NCI-H460 (cell line): ENCODE measurements at regions not wholly inside any gene's neighbourhood (a gene's known extent, or its start where the extent isn't known, plus 50 kb on each side); places are given as distances from the start of the nearest gene placed in this dataset.

Experiments
- DNase-seq: peaks from one replicate; pipeline ENCODE4 v3.0.0-alpha.2; 2016; ENCODE audit warnings: low read depth; ENCODE audit errors: extremely low read depth

DNA sequence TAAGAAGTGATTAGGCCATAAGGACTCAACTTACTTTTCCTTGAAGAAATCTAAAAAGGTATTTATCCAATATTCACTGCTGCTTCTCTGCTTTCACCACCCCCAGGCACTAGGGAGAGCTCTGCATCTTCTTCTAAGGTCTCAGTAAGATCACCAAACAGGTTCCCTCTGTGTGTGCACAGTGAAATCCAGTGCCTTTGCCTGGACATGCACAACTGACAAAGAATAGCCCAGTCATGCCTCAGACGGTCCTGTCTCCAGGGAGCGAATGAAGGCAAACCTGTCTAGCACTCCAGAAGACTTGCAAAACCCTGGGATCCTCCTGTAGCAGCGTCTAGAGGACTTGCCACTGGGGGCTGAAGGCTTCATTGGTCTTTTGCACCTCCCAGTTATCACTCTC lies 344.5 kb upstream of the LRATD1 start:
- no peak for DNase-seq

DNA sequence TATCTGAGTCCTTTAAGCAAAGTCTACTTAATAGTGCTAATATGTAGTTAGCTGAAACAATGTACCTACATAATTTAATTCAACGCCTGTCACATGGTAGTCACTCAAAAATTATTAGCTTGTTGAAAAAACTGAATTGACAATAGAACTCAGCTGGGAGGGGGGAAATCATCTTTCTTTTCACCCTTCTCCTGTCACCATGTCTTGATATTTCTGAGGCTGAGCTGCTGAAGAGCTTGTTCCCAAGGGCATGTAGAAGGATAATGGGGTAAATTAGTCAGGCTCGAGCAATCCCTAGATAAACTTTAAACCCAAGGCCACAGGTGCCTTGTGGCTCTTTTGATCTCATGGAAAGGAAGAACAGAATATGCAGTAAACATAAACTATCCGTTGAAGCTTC lies 339.6 kb upstream of the LRATD1 start:
- DNase-seq: no peak

DNA sequence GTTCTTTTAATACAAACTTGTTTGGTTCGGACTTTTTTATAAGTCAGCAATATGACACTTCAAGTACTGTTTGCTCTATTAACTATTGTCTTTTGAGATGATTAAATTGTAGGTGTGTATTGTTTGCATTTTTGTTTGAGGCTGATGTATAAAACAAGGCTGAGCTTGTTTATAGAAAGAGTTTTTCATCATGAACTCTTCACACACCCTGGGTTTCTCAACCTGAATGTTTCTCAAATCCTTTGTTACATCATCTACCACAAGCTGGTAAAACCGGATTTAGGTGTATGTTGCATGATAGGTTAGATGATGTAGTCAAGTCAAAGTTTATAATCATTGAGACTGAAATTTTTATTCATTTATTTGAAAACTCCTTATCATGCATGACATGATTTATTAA lies 335.2 kb upstream of the LRATD1 start:
- DNase-seq: no peak

- no peak for DNase-seq
Measured at GRCh38 chr2:14297906-14298305, 334.6 kb upstream of the LRATD1 start.

GRCh38 chr2:14301331-14301730 lies 331.2 kb upstream of the LRATD1 start:
- DNase-seq: no peak

GRCh38 chr2:14303366-14304115 lies 329.0 kb upstream of the LRATD1 start:
- no peak for DNase-seq

- no peak for DNase-seq
Measured at GRCh38 chr2:14304326-14304725, 328.2 kb upstream of the LRATD1 start.

- DNase-seq: no peak
Measured at GRCh38 chr2:14306268-14306861, 326.2 kb upstream of the LRATD1 start.

DNA sequence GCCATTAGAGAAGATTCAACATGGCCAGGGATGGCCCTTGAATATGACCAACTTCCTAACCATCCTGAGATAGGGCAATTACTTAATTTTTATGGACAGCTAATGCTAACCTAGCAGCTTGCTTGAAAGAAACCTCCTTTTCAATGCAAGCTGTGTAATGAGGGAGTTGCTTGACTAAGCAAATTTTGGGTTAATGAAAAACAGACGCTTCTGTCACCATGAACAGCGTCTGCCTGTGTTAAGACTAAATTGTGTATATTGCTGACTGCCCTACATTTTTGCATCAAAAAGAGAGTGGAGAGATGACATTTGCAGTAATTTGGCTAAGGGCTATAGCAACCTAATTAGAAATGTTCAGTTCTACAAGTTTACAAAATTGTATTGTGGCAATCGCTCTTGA lies 319.2 kb upstream of the LRATD1 start:
- DNase-seq: no peak

- DNase-seq: no peak
Measured at GRCh38 chr2:14316594-14316993, 315.9 kb upstream of the LRATD1 start.

DNA sequence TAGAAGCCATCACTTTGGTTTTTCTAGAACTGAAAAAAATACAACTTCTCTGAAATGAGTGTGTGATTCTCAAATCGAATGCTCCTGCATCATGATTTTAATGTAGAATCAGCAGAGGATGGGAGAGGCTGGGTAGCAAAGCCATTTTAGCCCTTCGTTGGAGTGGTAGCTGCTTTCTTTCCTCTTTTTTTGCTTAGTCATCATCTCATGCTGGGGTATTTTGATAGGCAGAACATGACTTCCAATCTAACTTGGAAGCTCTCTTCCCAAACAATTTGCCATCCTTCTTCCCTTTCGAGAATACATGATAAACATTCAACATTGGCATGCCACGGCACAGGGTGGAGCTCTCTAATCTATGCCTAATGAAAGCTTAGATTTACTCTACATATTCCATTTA lies 311.2 kb upstream of the LRATD1 start:
- DNase-seq: no peak

- no peak for DNase-seq
Measured at GRCh38 chr2:14322306-14322705, 310.2 kb upstream of the LRATD1 start.

GRCh38 chr2:14324308-14324707 lies 308.2 kb upstream of the LRATD1 start:
- no peak for DNase-seq

GRCh38 chr2:14330884-14331283 lies 301.6 kb upstream of the LRATD1 start:
- DNase-seq: no peak

GRCh38 chr2:14336759-14337382 lies 295.6 kb upstream of the LRATD1 start:
- DNase-seq: no peak

DNA sequence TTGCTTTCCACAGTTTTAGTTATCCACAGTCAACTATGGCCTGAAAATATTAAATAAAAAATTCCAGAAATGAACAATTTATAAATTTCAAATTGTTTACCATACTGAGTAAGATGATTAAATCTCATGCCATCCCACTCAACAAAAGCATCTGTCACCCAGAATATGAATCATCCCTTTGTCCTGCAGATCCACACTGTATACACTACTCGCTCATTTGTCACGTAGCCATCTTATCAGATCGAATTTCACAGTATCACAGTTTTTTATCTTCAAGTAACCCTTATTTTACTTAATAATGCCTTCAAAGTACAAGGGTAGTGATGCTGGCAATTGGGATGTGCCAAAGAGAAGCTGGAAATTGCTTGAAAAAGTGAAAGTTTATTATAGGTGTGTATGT lies 291.8 kb upstream of the LRATD1 start:
- no peak for DNase-seq

GRCh38 chr2:14342313-14342712 lies 290.2 kb upstream of the LRATD1 start:
- DNase-seq: no peak

GRCh38 chr2:14344355-14344754 lies 288.2 kb upstream of the LRATD1 start:
- no peak for DNase-seq

DNA sequence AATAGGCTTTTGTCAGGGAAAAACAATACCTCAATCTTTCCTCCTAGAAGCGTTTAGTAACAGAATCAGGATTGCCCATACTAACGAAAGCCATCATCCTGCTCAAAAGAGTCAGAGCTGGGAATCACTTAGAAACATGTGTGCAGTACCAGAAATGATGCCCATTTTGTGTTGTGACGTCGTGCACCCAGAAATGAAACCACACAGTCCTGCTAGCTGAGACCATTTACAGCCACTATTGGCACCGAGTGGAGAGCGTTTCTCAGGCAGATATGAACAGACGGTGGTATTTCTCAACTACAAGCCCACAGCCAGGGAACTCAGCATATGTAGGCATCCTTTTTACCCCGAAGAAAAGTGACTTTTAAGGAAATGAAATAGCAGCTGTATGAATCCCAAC lies 284.3 kb upstream of the LRATD1 start:
- no peak for DNase-seq

GRCh38 chr2:14350856-14351255 lies 281.7 kb upstream of the LRATD1 start:
- no peak for DNase-seq

- DNase-seq: no peak
Measured at GRCh38 chr2:14352067-14352466, 280.4 kb upstream of the LRATD1 start.

DNA sequence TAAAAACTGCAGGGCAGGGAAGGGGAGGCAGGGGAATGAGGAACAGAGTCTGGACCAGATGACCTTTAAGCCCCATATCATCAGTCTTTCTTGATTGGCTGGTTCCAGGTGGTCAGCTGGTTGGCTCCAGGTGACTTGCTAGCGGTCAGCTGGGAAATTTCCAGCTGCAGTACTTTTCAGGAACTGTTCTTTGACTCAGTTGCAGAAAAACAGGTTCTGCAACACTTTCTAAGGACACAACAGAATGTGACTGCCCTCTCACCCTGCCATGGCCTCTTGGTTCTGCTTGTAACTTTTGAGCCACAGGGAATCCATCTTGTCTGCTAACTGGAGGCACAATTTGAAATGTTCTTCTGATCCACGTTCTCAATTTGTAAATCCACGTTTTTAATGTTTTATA lies 278.3 kb upstream of the LRATD1 start:
- no peak for DNase-seq
